ENCODE measurements at regions not wholly inside any gene's neighbourhood (a gene's known extent, or its start where the extent isn't known, plus 50 kb on each side); places are given as distances from the start of the nearest gene placed in this dataset.

GRCh38 chr2:133814890-133815289 is 246.6 kb upstream of the NCKAP5 start:
- H3K9ac ChIP-seq (ENCODE audit: low read length) = no peak overlapping the region
- RAD21 ChIA-PET (ENCODE audit: low non-redundant PET in 1 of 2, low total read pairs in 2 of 2, uncharacterized antibody in 2 of 2, unreplicated experiment in 2 of 2) = no interaction called here
- no peaks in the 10 kb centered on the region for H3K36me3 ChIP-seq (ENCODE audit: control insufficient read depth in 1 of 2, insufficient read depth in 2 of 2, low read length in 2 of 2)
- intact Hi-C loops (cut with micrococcal nuclease) = no loop called here
- no peaks in the 10 kb centered on the region for H3K79me2 ChIP-seq (ENCODE audit: insufficient read depth, low read length)
- no peak for TF ChIP-seq CEBPB (IDR thresholded peaks at IDR 0.05; ENCODE audit: low read depth)
- TF ChIP-seq ELF1 (IDR thresholded peaks at IDR 0.05; ENCODE audit: borderline replicate concordance, low read depth) = no peak
- TF ChIP-seq EGR1 (IDR thresholded peaks at IDR 0.05; ENCODE audit: low read depth) = no peak
- TF ChIP-seq YY1 (IDR thresholded peaks at IDR 0.05; ENCODE audit: extremely low read depth, insufficient replicate concordance, low read depth, low read length) = no peak
- no peak for TF ChIP-seq SRF (IDR thresholded peaks at IDR 0.05; ENCODE audit: low read depth)
- no peak for TF ChIP-seq ZNF274 (IDR thresholded peaks at IDR 0.05; ENCODE audit: low read depth, low read length)
- no peak for TF ChIP-seq SP1 (IDR thresholded peaks at IDR 0.05; ENCODE audit: low read depth)
- TF ChIP-seq EZH2phosphoT487 (IDR thresholded peaks at IDR 0.05; ENCODE audit: borderline replicate concordance) = no peak
- no TSS peak for BruUV-seq (replicated peaks)
- H3K9me2 ChIP-seq (ENCODE audit: insufficient read depth) = no peaks in the 10 kb centered on the region
- no peaks in the 10 kb centered on the region for H3K9me3 ChIP-seq (ENCODE audit: control insufficient read depth in 1 of 2, insufficient read depth in 1 of 2, low read depth in 1 of 2, low read length in 2 of 2)
- no peaks in the 10 kb centered on the region for H4K20me1 ChIP-seq (ENCODE audit: insufficient read depth)
- ATAC-seq = no peak
- no peak for DNase-seq (ENCODE audit: low read depth, low spot score)
- H3K27ac ChIP-seq (ENCODE audit: low read depth, low read length) = no peak overlapping the region
- POLR2A ChIA-PET = no interaction called here
- H2AFZ ChIP-seq (ENCODE audit: low read depth, low read length, poor library complexity, severe bottlenecking) = no peak overlapping the region
- no peak overlapping the region for H3K4me2 ChIP-seq (ENCODE audit: low read length)
- no peak overlapping the region for H3K4me3 ChIP-seq (replicated peaks in 1 of 2; ENCODE audit: low read depth in 1 of 2, low read length in 2 of 2)
- H3K27me3 ChIP-seq (ENCODE audit: insufficient read depth, low read length) = no peaks in the 10 kb centered on the region; the same call in 1 of the 2 replicates
- peaks cover 17 to 54% of the 10 kb centered on the region in 2 experiments; a peak in 3 of 4 replicates for H3K4me1 ChIP-seq (ENCODE audit: control insufficient read depth in 1 of 2, insufficient read depth in 2 of 2, low read length in 2 of 2)
- CTCF ChIA-PET = no interaction called here

DNA sequence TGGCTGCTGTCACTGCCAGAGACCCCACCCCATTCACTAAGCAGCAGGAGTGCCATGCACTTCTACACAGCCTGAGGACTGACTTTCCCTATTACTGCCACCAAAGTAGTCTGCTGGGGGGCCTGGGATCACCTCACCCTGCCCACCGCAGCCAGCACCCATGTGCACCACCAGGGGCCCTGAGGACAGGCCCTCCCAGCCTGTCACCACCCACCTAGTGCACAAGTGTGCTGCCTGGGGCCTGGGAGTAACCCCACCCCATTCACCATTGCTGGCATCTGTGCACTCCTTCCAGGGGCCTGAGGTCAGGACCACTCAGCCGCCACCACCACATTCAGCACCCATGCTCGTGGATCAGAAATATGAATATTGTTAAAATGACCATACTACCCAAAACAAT is 247.8 kb upstream of the NCKAP5 start:
- DNase-seq (ENCODE audit: low read depth, low spot score) (no peak), ATAC-seq (no peak)
- ChIA-PET RAD21 (ENCODE audit: low non-redundant PET in 1 of 2, low total read pairs in 2 of 2, uncharacterized antibody in 2 of 2, unreplicated experiment in 2 of 2) (no interaction called here), CTCF (no interaction called here), POLR2A (no interaction called here)
- Histone ChIP-seq H3K9ac (ENCODE audit: low read length) (no peak overlapping the region), H3K4me1 (ENCODE audit: control insufficient read depth in 1 of 2, insufficient read depth in 2 of 2, low read length in 2 of 2) (peaks cover 17 to 54% of the 10 kb centered on the region in 2 experiments; a peak in 3 of 4 replicates), H3K27me3 (ENCODE audit: insufficient read depth, low read length) (no peaks in the 10 kb centered on the region; the same call in 1 of the 2 replicates), H3K4me3 (replicated peaks in 1 of 2; ENCODE audit: low read depth in 1 of 2, low read length in 2 of 2) (no peak overlapping the region), H4K20me1 (ENCODE audit: insufficient read depth) (no peaks in the 10 kb centered on the region), H3K79me2 (ENCODE audit: insufficient read depth, low read length) (no peaks in the 10 kb centered on the region), H3K27ac (ENCODE audit: low read depth, low read length) (no peak overlapping the region), H3K4me2 (ENCODE audit: low read length) (no peak overlapping the region), H3K9me3 (ENCODE audit: control insufficient read depth in 1 of 2, insufficient read depth in 1 of 2, low read depth in 1 of 2, low read length in 2 of 2) (no peaks in the 10 kb centered on the region), H2AFZ (ENCODE audit: low read depth, low read length, poor library complexity, severe bottlenecking) (no peak overlapping the region), H3K9me2 (ENCODE audit: insufficient read depth) (no peaks in the 10 kb centered on the region), H3K36me3 (ENCODE audit: control insufficient read depth in 1 of 2, insufficient read depth in 2 of 2, low read length in 2 of 2) (no peaks in the 10 kb centered on the region)
- TF ChIP-seq FOSL1 (IDR thresholded peaks at IDR 0.05; ENCODE audit: low read depth) = no peak
- TF ChIP-seq RAD21 (IDR thresholded peaks at IDR 0.05; ENCODE audit: low read depth) = no peak
- TF ChIP-seq JUND (IDR thresholded peaks at IDR 0.05) = no peak
- TF ChIP-seq ZBTB33 (IDR thresholded peaks at IDR 0.05; ENCODE audit: extremely low read depth, insufficient replicate concordance, low read length) = no peak
- TF ChIP-seq, protein P1, sequence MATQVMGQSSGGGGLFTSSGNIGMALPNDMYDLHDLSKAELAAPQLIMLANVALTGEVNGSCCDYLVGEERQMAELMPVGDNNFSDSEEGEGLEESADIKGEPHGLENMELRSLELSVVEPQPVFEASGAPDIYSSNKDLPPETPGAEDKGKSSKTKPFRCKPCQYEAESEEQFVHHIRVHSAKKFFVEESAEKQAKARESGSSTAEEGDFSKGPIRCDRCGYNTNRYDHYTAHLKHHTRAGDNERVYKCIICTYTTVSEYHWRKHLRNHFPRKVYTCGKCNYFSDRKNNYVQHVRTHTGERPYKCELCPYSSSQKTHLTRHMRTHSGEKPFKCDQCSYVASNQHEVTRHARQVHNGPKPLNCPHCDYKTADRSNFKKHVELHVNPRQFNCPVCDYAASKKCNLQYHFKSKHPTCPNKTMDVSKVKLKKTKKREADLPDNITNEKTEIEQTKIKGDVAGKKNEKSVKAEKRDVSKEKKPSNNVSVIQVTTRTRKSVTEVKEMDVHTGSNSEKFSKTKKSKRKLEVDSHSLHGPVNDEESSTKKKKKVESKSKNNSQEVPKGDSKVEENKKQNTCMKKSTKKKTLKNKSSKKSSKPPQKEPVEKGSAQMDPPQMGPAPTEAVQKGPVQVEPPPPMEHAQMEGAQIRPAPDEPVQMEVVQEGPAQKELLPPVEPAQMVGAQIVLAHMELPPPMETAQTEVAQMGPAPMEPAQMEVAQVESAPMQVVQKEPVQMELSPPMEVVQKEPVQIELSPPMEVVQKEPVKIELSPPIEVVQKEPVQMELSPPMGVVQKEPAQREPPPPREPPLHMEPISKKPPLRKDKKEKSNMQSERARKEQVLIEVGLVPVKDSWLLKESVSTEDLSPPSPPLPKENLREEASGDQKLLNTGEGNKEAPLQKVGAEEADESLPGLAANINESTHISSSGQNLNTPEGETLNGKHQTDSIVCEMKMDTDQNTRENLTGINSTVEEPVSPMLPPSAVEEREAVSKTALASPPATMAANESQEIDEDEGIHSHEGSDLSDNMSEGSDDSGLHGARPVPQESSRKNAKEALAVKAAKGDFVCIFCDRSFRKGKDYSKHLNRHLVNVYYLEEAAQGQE (IDR thresholded peaks at IDR 0.05; ENCODE audit: low read depth) = no peak
- no peak for TF ChIP-seq CEBPB (IDR thresholded peaks at IDR 0.05; ENCODE audit: low read depth)
- TF ChIP-seq EZH2 (IDR thresholded peaks at IDR 0.05) = no peak
- no TSS peak for BruUV-seq (replicated peaks)
- intact Hi-C loops (cut with micrococcal nuclease) = no loop called here
